ENCODE measurements at regions not wholly inside any gene's neighbourhood (a gene's known extent, or its start where the extent isn't known, plus 50 kb on each side); places are given as distances from the start of the nearest gene placed in this dataset.

GRCh38 chr20:56828402-56828801 is 199.3 kb downstream of the TFAP2C start:
- no peaks in the 10 kb centered on the region for H3K4me1 ChIP-seq (ENCODE audit: insufficient read depth, low read length, severe bottlenecking)
- no peak overlapping the region for H3K9ac ChIP-seq (ENCODE audit: low read length)
- no peaks in the 10 kb centered on the region for H3K36me3 ChIP-seq (ENCODE audit: insufficient read depth, low read length)
- no peaks in the 10 kb centered on the region for H3F3A ChIP-seq (ENCODE audit: insufficient read depth, low read length)
- H3K9me2 ChIP-seq (ENCODE audit: low read depth, low read length) = no peaks in the 10 kb centered on the region
- no peaks in the 10 kb centered on the region for H3K79me2 ChIP-seq (ENCODE audit: insufficient read depth, low read length)
- H4K20me1 ChIP-seq (ENCODE audit: insufficient read depth, low read length) = no peaks in the 10 kb centered on the region
- no peak overlapping the region for H3K4me2 ChIP-seq (ENCODE audit: low read length)
- H3K27me3 ChIP-seq (ENCODE audit: insufficient read depth, low read length) = no peaks in the 10 kb centered on the region
- no peak overlapping the region for H3K4me3 ChIP-seq (ENCODE audit: low read depth, low read length, poor library complexity, severe bottlenecking)
- H2AFZ ChIP-seq (ENCODE audit: low read length) = no peak overlapping the region
- TF ChIP-seq CTCF (IDR thresholded peaks at IDR 0.05; ENCODE audit: low read length) (no peak), EZH2 (IDR thresholded peaks at IDR 0.05; ENCODE audit: borderline replicate concordance, low read length) (no peak)
- no peaks in the 10 kb centered on the region for H3K9me3 ChIP-seq (ENCODE audit: low read length)
- H3K27ac ChIP-seq (ENCODE audit: low read depth, low read length, poor library complexity, severe bottlenecking) = no peak overlapping the region

GRCh38 chr20:56829788-56830385 is 200.8 kb downstream of the TFAP2C start:
- Histone ChIP-seq H3K27me3 (ENCODE audit: insufficient read depth, low read length) (no peaks in the 10 kb centered on the region), H3K9me3 (ENCODE audit: low read length) (no peaks in the 10 kb centered on the region), H3K9me2 (ENCODE audit: low read depth, low read length) (no peaks in the 10 kb centered on the region), H3K4me3 (ENCODE audit: low read depth, low read length, poor library complexity, severe bottlenecking) (no peak overlapping the region), H3K27ac (ENCODE audit: low read depth, low read length, poor library complexity, severe bottlenecking) (no peak overlapping the region), H3F3A (ENCODE audit: insufficient read depth, low read length) (no peaks in the 10 kb centered on the region), H3K4me1 (ENCODE audit: insufficient read depth, low read length, severe bottlenecking) (no peaks in the 10 kb centered on the region), H2AFZ (ENCODE audit: low read length) (no peak overlapping the region), H3K4me2 (ENCODE audit: low read length) (no peak overlapping the region), H3K9ac (ENCODE audit: low read length) (no peak overlapping the region), H3K36me3 (ENCODE audit: insufficient read depth, low read length) (no peaks in the 10 kb centered on the region), H3K79me2 (ENCODE audit: insufficient read depth, low read length) (no peaks in the 10 kb centered on the region), H4K20me1 (ENCODE audit: insufficient read depth, low read length) (no peaks in the 10 kb centered on the region)
- TF ChIP-seq EZH2 (IDR thresholded peaks at IDR 0.05; ENCODE audit: borderline replicate concordance, low read length) (no peak), CTCF (IDR thresholded peaks at IDR 0.05; ENCODE audit: low read length) (no peak)

- Histone ChIP-seq H2AFZ (ENCODE audit: low read length) (no peak overlapping the region), H3K79me2 (ENCODE audit: insufficient read depth, low read length) (no peaks in the 10 kb centered on the region), H3K9me2 (ENCODE audit: low read depth, low read length) (no peaks in the 10 kb centered on the region), H3K4me1 (ENCODE audit: insufficient read depth, low read length, severe bottlenecking) (no peaks in the 10 kb centered on the region), H4K20me1 (ENCODE audit: insufficient read depth, low read length) (no peaks in the 10 kb centered on the region), H3F3A (ENCODE audit: insufficient read depth, low read length) (no peaks in the 10 kb centered on the region), H3K27me3 (ENCODE audit: insufficient read depth, low read length) (no peaks in the 10 kb centered on the region; the same call in 1 of the 2 replicates), H3K4me2 (ENCODE audit: low read length) (no peak overlapping the region), H3K9me3 (ENCODE audit: low read length) (no peaks in the 10 kb centered on the region), H3K4me3 (ENCODE audit: low read depth, low read length, poor library complexity, severe bottlenecking) (no peak overlapping the region), H3K9ac (ENCODE audit: low read length) (no peak overlapping the region), H3K27ac (ENCODE audit: low read depth, low read length, poor library complexity, severe bottlenecking) (no peak overlapping the region), H3K36me3 (ENCODE audit: insufficient read depth, low read length) (no peaks in the 10 kb centered on the region)
- TF ChIP-seq EZH2 (IDR thresholded peaks at IDR 0.05; ENCODE audit: borderline replicate concordance, low read length) = no peak
- TF ChIP-seq CTCF (IDR thresholded peaks at IDR 0.05; ENCODE audit: low read length) = no peak
These were observed 202.7 kb downstream of the TFAP2C start for GRCh38 chr20:56831795-56832194.
